ENCODE measurements at regions not wholly inside any gene's neighbourhood (a gene's known extent, or its start where the extent isn't known, plus 50 kb on each side); places are given as distances from the start of the nearest gene placed in this dataset.

- DNase-seq = no peak
Measured at GRCh38 chr14:94682061-94682516, 69.9 kb downstream of the SERPINA3 start.

GRCh38 chr14:94681300-94682060, 69.3 kb downstream of the SERPINA3 start:
- DNase-seq = peak; percentile 21 to 67 (median 52)

- DNase-seq = no peak
Measured at GRCh38 chr14:94680862-94681288, 68.7 kb downstream of the SERPINA3 start.

GRCh38 chr14:94679937-94680861, 68.0 kb downstream of the SERPINA3 start:
- DNase-seq = no peak

GRCh38 chr14:94679106-94679810, 67.1 kb downstream of the SERPINA3 start:
- no peak for DNase-seq

- DNase-seq = no peak
Measured at GRCh38 chr14:94677747-94678146, 65.6 kb downstream of the SERPINA3 start.

- DNase-seq = no peak
Measured at GRCh38 chr14:94677213-94677612, 65.0 kb downstream of the SERPINA3 start.

- no peak for DNase-seq
Measured at GRCh38 chr14:94676495-94677185, 64.4 kb downstream of the SERPINA3 start.

GRCh38 chr14:94675036-94675435, 62.8 kb downstream of the SERPINA3 start:
- DNase-seq = no peak

- no peak for DNase-seq
Measured at GRCh38 chr14:94673781-94674231, 61.6 kb downstream of the SERPINA3 start.
